SU-DHL-6 (cell line): ENCODE measurements at regions not wholly inside any gene's neighbourhood (a gene's known extent, or its start where the extent isn't known, plus 50 kb on each side); places are given as distances from the start of the nearest gene placed in this dataset.

Source experiments
- CTCF ChIP-seq: fragments of 200-600 bp; sonication (generic); IDR thresholded peaks from one replicate; pipeline ENCODE4 v1.5.1; 2017; ENCODE audit warnings: antibody characterized with exemption, mild to moderate bottlenecking, low read length, moderate library complexity; ENCODE audit not compliant: insufficient read depth, poor library complexity, severe bottlenecking
- EZH2phosphoT487 ChIP-seq: fragments of 200-600 bp; sonication (generic), shearing (Covaris generic); conservative IDR thresholded peaks from 2 replicates; pipeline ENCODE4 v1.6.1; 2018; ENCODE audit warnings: mild to moderate bottlenecking, antibody characterized with exemption, low read length, moderate library complexity, mixed read lengths

- no peak for TF ChIP-seq CTCF
- TF ChIP-seq EZH2phosphoT487: no peak
These were observed 412.0 kb upstream of the NOX3 start for GRCh38 chr6:155867682-155868081.
